Nephron progenitor cell (in vitro differentiated cells): ENCODE measurements at regions not wholly inside any gene's neighbourhood (a gene's known extent, or its start where the extent isn't known, plus 50 kb on each side); places are given as distances from the start of the nearest gene placed in this dataset.

Source experiments
- DNase-seq: peaks from one replicate; pipeline ENCODE4 v3.0.0; 2021
- H3K27ac Mint-ChIP-seq: 2 replicates; pipeline ENCODE4 v1.8.0; 2021; ENCODE audit warnings: mild to moderate bottlenecking, moderate library complexity, mixed read lengths
- H3K27me3 Mint-ChIP-seq: 2 replicates; pipeline ENCODE4 v1.8.0; 2021; ENCODE audit warnings: mild to moderate bottlenecking, low read depth, mixed read lengths; ENCODE audit not compliant: poor library complexity
- H3K36me3 Mint-ChIP-seq: 2 replicates; pipeline ENCODE4 v1.8.0; 2021; ENCODE audit warnings: low read depth, mixed read lengths
- H3K4me1 Mint-ChIP-seq: 2 replicates; pipeline ENCODE4 v1.8.0; 2021; ENCODE audit warnings: mixed read lengths
- H3K4me3 Mint-ChIP-seq: 2 replicates; pipeline ENCODE4 v1.8.0; 2021; ENCODE audit warnings: mild to moderate bottlenecking, moderate library complexity, mixed read lengths
- H3K9me3 Mint-ChIP-seq: 2 replicates; pipeline ENCODE4 v1.8.0; 2021; ENCODE audit warnings: mild to moderate bottlenecking, moderate library complexity, mixed read lengths
- CTCF ChIP-seq: fragments of 200-600 bp; sonication (generic); IDR thresholded peaks from 2 replicates; pipeline ENCODE4 v1.5.0; 2021; ENCODE audit warnings: antibody characterized with exemption

- no peak for TF ChIP-seq CTCF
- peaks cover 7% of the 10 kb centered on the region for H3K4me1 Mint-ChIP-seq
- no peaks in the 10 kb centered on the region for H3K9me3 Mint-ChIP-seq
- no peak overlapping the region for H3K4me3 Mint-ChIP-seq
- H3K27me3 Mint-ChIP-seq = no peaks in the 10 kb centered on the region
- DNase-seq = no peak
- peak overlapping the region; percentile 33 for H3K27ac Mint-ChIP-seq
- H3K36me3 Mint-ChIP-seq = no peaks in the 10 kb centered on the region
Observed at GRCh38 chr2:12089496-12089895, 343.1 kb downstream of the LPIN1 start.

- Mint-ChIP-seq H3K4me3 (no peak overlapping the region), H3K27me3 (no peaks in the 10 kb centered on the region), H3K4me1 (peaks cover 7% of the 10 kb centered on the region), H3K36me3 (no peaks in the 10 kb centered on the region), H3K27ac (no peak overlapping the region), H3K9me3 (no peaks in the 10 kb centered on the region)
- no peak for TF ChIP-seq CTCF
- DNase-seq = no peak
Observed at GRCh38 chr2:12090072-12090471, 343.6 kb downstream of the LPIN1 start.

GRCh38 chr2:12090590-12090989, 344.2 kb downstream of the LPIN1 start:
- no peaks in the 10 kb centered on the region for H3K27me3 Mint-ChIP-seq
- DNase-seq = no peak
- H3K36me3 Mint-ChIP-seq = no peaks in the 10 kb centered on the region
- H3K27ac Mint-ChIP-seq = no peak overlapping the region
- peaks cover 7% of the 10 kb centered on the region for H3K4me1 Mint-ChIP-seq
- no peak for TF ChIP-seq CTCF
- no peak overlapping the region for H3K4me3 Mint-ChIP-seq
- no peaks in the 10 kb centered on the region for H3K9me3 Mint-ChIP-seq

GRCh38 chr2:12091201-12091806, 344.9 kb downstream of the LPIN1 start:
- H3K36me3 Mint-ChIP-seq = no peaks in the 10 kb centered on the region
- peaks cover 7% of the 10 kb centered on the region for H3K4me1 Mint-ChIP-seq
- H3K4me3 Mint-ChIP-seq = no peak overlapping the region
- TF ChIP-seq CTCF = no peak
- H3K27me3 Mint-ChIP-seq = peaks cover 2% of the 10 kb centered on the region
- no peaks in the 10 kb centered on the region for H3K9me3 Mint-ChIP-seq
- no peak overlapping the region for H3K27ac Mint-ChIP-seq
- DNase-seq = no peak

GRCh38 chr2:12094134-12094533, 347.7 kb downstream of the LPIN1 start:
- no peak for TF ChIP-seq CTCF
- Mint-ChIP-seq H3K36me3 (no peaks in the 10 kb centered on the region), H3K4me1 (peaks cover 5% of the 10 kb centered on the region), H3K27me3 (peaks cover 5% of the 10 kb centered on the region), H3K9me3 (no peaks in the 10 kb centered on the region), H3K27ac (no peak overlapping the region), H3K4me3 (no peak overlapping the region)
- no peak for DNase-seq

GRCh38 chr2:12096051-12096787, 349.8 kb downstream of the LPIN1 start:
- H3K4me3 Mint-ChIP-seq = no peak overlapping the region
- TF ChIP-seq CTCF = no peak
- peaks cover 5% of the 10 kb centered on the region for H3K27me3 Mint-ChIP-seq
- H3K27ac Mint-ChIP-seq = no peak overlapping the region
- no peak for DNase-seq
- no peaks in the 10 kb centered on the region for H3K9me3 Mint-ChIP-seq
- no peaks in the 10 kb centered on the region for H3K36me3 Mint-ChIP-seq
- H3K4me1 Mint-ChIP-seq = no peaks in the 10 kb centered on the region
